DOHH2 (cell line): ENCODE measurements at regions not wholly inside any gene's neighbourhood (a gene's known extent, or its start where the extent isn't known, plus 50 kb on each side); places are given as distances from the start of the nearest gene placed in this dataset.

Experiments
- H3F3A ChIP-seq: fragments of 200-600 bp; sonication (generic), shearing (Covaris generic); 2 replicates; pipeline ENCODE4 v1.6.0; 2016; ENCODE audit warnings: antibody characterized with exemption, mild to moderate bottlenecking; ENCODE audit not compliant: control insufficient read depth, insufficient read depth
- H3K27ac ChIP-seq: fragments of 200-600 bp; sonication (generic); 2 replicates; pipeline ENCODE4 v1.5.1; 2014; ENCODE audit warnings: low read depth, mild to moderate bottlenecking, low read length, moderate library complexity
- H3K27me3 ChIP-seq: fragments of 200-600 bp; sonication (generic); 2 replicates; pipeline ENCODE4 v1.6.1; 2014; ENCODE audit warnings: mild to moderate bottlenecking, low read length, mixed read lengths; ENCODE audit not compliant: control insufficient read depth
- H3K36me3 ChIP-seq: fragments of 200-600 bp; sonication (generic); 2 replicates; pipeline ENCODE4 v1.6.1; 2014; ENCODE audit warnings: mild to moderate bottlenecking, low read length, moderate library complexity, mixed read lengths; ENCODE audit not compliant: control insufficient read depth
- H3K4me1 ChIP-seq: fragments of 200-600 bp; sonication (generic); 2 replicates; pipeline ENCODE4 v1.6.1; 2014; ENCODE audit warnings: mild to moderate bottlenecking, low read length, mixed read lengths; ENCODE audit not compliant: control insufficient read depth
- H3K4me2 ChIP-seq: fragments of 200-600 bp; sonication (generic); 2 replicates; pipeline ENCODE4 v1.6.0; 2014; ENCODE audit warnings: mild to moderate bottlenecking, low read length, moderate library complexity
- H3K4me3 ChIP-seq: fragments of 200-600 bp; sonication (generic); 2 replicates; pipeline ENCODE4 v1.5.1; 2014; ENCODE audit warnings: mild to moderate bottlenecking, low read length, mixed read lengths
- H3K79me2 ChIP-seq: fragments of 200-600 bp; sonication (generic); 2 replicates; pipeline ENCODE4 v1.6.1; 2014; ENCODE audit warnings: mild to moderate bottlenecking, low read length, mixed read lengths; ENCODE audit not compliant: control insufficient read depth
- H3K9me2 ChIP-seq: fragments of 200-600 bp; sonication (generic); replicated peaks from 2 replicates; pipeline ENCODE4 v1.6.1; 2014; ENCODE audit warnings: mild to moderate bottlenecking, low read length, mixed read lengths; ENCODE audit not compliant: control insufficient read depth
- H3K9me3 ChIP-seq: fragments of 200-600 bp; sonication (generic); 2 replicates; pipeline ENCODE4 v1.6.1; 2014; ENCODE audit warnings: antibody characterized with exemption, low read length, mixed read lengths; ENCODE audit not compliant: control insufficient read depth, insufficient read depth
- H4K20me1 ChIP-seq: fragments of 200-600 bp; sonication (generic); 2 replicates; pipeline ENCODE4 v1.6.0; 2014; ENCODE audit warnings: low read depth, mild to moderate bottlenecking, antibody characterized with exemption, low read length, moderate library complexity; ENCODE audit not compliant: control insufficient read depth, insufficient read depth
- CTCF ChIP-seq: fragments of 200-600 bp; sonication (generic); IDR thresholded peaks from one replicate; pipeline ENCODE4 v1.5.1; 2014; ENCODE audit warnings: antibody characterized with exemption, mild to moderate bottlenecking, low read depth, low read length; ENCODE audit not compliant: poor library complexity, severe bottlenecking
- EZH2phosphoT487 ChIP-seq: fragments of 200-600 bp; sonication (generic); IDR thresholded peaks from 2 replicates; pipeline ENCODE4 v1.6.1; 2017; ENCODE audit warnings: borderline replicate concordance, mild to moderate bottlenecking, antibody characterized with exemption, low read length, moderate library complexity, mixed read lengths

GRCh38 chr11:15489281-15489680, 374.6 kb downstream of the INSC start:
- Histone ChIP-seq H4K20me1 (no peaks in the 10 kb centered on the region), H3K4me3 (no peak overlapping the region), H3K79me2 (no peaks in the 10 kb centered on the region), H3K4me1 (no peaks in the 10 kb centered on the region), H3K9me3 (no peaks in the 10 kb centered on the region), H3K9me2 (no peaks in the 10 kb centered on the region), H3K27ac (no peak overlapping the region), H3K27me3 (no peaks in the 10 kb centered on the region), H3K4me2 (no peak overlapping the region), H3K36me3 (no peaks in the 10 kb centered on the region), H3F3A (no peaks in the 10 kb centered on the region)
- TF ChIP-seq CTCF (no peak), EZH2phosphoT487 (no peak)

DNA sequence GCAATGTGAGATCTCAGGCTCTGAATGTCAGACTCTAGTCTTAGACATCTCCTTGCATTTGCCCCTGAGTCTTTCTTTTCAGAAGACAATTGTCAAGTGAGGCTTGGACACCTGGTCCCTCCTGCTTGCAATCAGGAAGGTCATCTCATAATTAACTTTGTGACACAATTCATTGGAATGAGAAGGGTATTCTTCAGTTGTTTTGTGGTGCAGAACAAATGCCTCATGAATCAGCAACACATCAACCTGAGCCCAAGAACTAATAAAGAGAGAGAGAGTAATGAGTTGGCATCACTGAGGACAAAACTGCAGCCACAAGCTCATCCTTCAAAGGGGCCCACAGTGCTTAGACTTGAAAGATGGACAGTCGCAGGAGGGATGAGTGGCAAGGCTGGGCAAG, 375.8 kb downstream of the INSC start:
- H3K4me2 ChIP-seq = no peak overlapping the region
- H3K36me3 ChIP-seq = no peaks in the 10 kb centered on the region
- no peak for TF ChIP-seq CTCF
- TF ChIP-seq EZH2phosphoT487 = no peak
- H3F3A ChIP-seq = no peaks in the 10 kb centered on the region
- H3K4me1 ChIP-seq = no peaks in the 10 kb centered on the region
- no peak overlapping the region for H3K4me3 ChIP-seq
- no peaks in the 10 kb centered on the region for H4K20me1 ChIP-seq
- no peak overlapping the region for H3K27ac ChIP-seq
- no peaks in the 10 kb centered on the region for H3K79me2 ChIP-seq
- no peaks in the 10 kb centered on the region for H3K9me3 ChIP-seq
- H3K9me2 ChIP-seq = no peaks in the 10 kb centered on the region
- H3K27me3 ChIP-seq = no peaks in the 10 kb centered on the region

DNA sequence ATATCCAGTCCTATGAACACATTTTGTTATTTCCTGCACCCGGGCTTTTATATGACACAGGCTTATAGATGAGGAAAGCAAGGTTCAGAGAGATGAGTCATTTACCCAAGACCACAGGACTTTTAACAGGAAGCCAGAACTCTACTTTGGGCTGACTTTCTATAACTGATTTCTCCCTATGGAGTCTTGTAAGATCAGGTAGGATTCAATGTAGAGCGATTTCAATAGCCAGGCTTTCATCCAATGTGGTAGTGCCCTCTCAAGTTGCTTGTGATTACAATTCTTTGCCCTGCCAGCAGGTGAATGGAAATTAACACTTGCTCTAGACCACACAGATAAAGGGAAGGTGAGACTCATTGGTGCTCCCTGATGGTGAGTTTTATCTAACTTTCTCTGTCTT, 378.3 kb downstream of the INSC start:
- H3K4me3 ChIP-seq = no peak overlapping the region
- H3K79me2 ChIP-seq = no peaks in the 10 kb centered on the region
- no peaks in the 10 kb centered on the region for H4K20me1 ChIP-seq
- no peaks in the 10 kb centered on the region for H3K9me3 ChIP-seq
- H3K36me3 ChIP-seq = no peaks in the 10 kb centered on the region
- no peak overlapping the region for H3K27ac ChIP-seq
- H3K4me2 ChIP-seq = no peak overlapping the region
- H3F3A ChIP-seq = no peaks in the 10 kb centered on the region
- no peak for TF ChIP-seq CTCF
- no peak for TF ChIP-seq EZH2phosphoT487
- no peaks in the 10 kb centered on the region for H3K4me1 ChIP-seq
- H3K27me3 ChIP-seq = no peaks in the 10 kb centered on the region
- H3K9me2 ChIP-seq = no peaks in the 10 kb centered on the region
